Neural progenitor cell (in vitro differentiated cells): ENCODE measurements at regions not wholly inside any gene's neighbourhood (a gene's known extent, or its start where the extent isn't known, plus 50 kb on each side); places are given as distances from the start of the nearest gene placed in this dataset.
A peak's percentile ranks its signal among the peaks of the same experiment; 100 is the strongest.

Source experiments
- EZH2 ChIP-seq: fragments of 200-600 bp; sonication (generic); IDR thresholded peaks from 2 replicates; pipeline ENCODE4 v1.6.1; 2017; ENCODE audit warnings: antibody characterized with exemption, mild to moderate bottlenecking, moderate library complexity
- TF ChIP-seq, protein P1 (sequence below): fragments of 200-600 bp; sonication (generic); IDR thresholded peaks from 2 replicates; pipeline ENCODE4 v1.5.1; 2017; ENCODE audit warnings: antibody characterized with exemption, mild to moderate bottlenecking

DNA sequence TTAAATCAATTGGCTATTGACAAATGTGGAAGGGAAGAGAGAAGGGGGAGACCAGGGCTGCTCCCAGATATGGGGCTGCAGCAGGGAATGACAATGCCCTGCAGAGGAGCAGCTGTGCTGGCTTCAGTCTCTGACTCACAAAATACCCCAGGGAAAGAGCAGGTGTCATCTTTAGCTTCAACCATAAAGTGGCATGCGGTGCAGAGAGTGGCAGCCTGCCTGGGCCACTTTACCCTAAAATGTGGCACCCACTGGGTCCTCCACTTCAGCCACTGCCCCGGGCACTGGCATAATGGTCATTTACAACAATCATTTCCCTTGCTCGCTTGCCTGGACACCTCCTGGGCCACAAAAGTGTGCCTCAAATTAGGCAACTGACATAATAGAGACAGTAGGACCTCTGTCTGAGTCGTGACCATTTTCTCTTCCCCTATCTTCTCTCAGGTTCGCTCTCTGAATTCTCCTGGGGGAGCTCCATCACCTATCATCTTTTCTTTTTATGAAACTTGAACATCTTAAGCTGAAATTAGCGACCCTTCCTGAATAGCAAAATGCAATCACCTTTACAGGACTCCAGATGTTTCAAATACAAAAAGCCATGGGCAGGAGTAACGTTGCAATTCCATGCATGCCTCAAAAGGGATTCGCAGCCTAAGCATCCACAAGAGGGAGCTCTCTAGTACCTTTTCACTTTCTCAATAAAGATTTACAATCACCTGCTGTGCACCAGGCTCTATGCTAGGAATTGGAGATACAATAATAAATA lies 179.9 kb upstream of the ATF7IP start:
- TF ChIP-seq, protein P1, sequence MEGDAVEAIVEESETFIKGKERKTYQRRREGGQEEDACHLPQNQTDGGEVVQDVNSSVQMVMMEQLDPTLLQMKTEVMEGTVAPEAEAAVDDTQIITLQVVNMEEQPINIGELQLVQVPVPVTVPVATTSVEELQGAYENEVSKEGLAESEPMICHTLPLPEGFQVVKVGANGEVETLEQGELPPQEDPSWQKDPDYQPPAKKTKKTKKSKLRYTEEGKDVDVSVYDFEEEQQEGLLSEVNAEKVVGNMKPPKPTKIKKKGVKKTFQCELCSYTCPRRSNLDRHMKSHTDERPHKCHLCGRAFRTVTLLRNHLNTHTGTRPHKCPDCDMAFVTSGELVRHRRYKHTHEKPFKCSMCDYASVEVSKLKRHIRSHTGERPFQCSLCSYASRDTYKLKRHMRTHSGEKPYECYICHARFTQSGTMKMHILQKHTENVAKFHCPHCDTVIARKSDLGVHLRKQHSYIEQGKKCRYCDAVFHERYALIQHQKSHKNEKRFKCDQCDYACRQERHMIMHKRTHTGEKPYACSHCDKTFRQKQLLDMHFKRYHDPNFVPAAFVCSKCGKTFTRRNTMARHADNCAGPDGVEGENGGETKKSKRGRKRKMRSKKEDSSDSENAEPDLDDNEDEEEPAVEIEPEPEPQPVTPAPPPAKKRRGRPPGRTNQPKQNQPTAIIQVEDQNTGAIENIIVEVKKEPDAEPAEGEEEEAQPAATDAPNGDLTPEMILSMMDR: peak; percentile 92
- no peak for TF ChIP-seq EZH2
